PC-9 (cell line): ENCODE measurements at regions not wholly inside any gene's neighbourhood (a gene's known extent, or its start where the extent isn't known, plus 50 kb on each side); places are given as distances from the start of the nearest gene placed in this dataset.

Source experiments
- BruUV-seq: library from RNA; stranded (reverse); fragments of 400-500 nt; replicated peaks from 2 replicates; lab custom pipeline; 2021; lab: Mats Ljungman, UMichigan
- CTCF ChIA-PET: fragments of 300-600 bp; sonication (Branson Sonifier 250); formaldehyde crosslinking; loops from one replicate; lab custom pipeline; 2022; ENCODE audit warnings: antibody characterized with exemption; lab: Charles Lee
- POLR2A ChIA-PET: fragments of 300-600 bp; sonication (Branson Sonifier 250); formaldehyde crosslinking; loops from one replicate; lab custom pipeline; 2022; ENCODE audit warnings: antibody characterized with exemption; ENCODE audit not compliant: unreplicated experiment; lab: Charles Lee
- DNase-seq, 2 experiments: peaks; one replicate each; pipeline versions ENCODE4 v3.0.0 to v3.0.0-alpha.2; 2015 to 2022; ENCODE audit warnings: mixed read lengths in 1 of 2
- H2AFZ ChIP-seq: fragments of 200-600 bp; sonication (generic); 2 replicates; pipeline ENCODE4 v1.8.1; 2017; ENCODE audit warnings: antibody characterized with exemption
- H3F3A ChIP-seq: fragments of 200-600 bp; sonication (generic); 2 replicates; pipeline ENCODE4 v1.8.1; 2017; ENCODE audit warnings: antibody characterized with exemption, mild to moderate bottlenecking, low read depth; ENCODE audit not compliant: insufficient read depth
- H3K27ac ChIP-seq: fragments of 200-600 bp; sonication (generic); 2 replicates; pipeline ENCODE4 v1.6.1; 2016; ENCODE audit warnings: mixed run types
- H3K27me3 ChIP-seq: fragments of 200-600 bp; sonication (generic); 2 replicates; pipeline ENCODE4 v1.6.1; 2016; ENCODE audit warnings: low read depth, mixed run types; ENCODE audit not compliant: insufficient read depth
- H3K36me3 ChIP-seq: fragments of 200-600 bp; sonication (generic); 2 replicates; pipeline ENCODE4 v1.6.1; 2016; ENCODE audit warnings: low read depth, mixed run types
- H3K4me1 ChIP-seq: fragments of 200-600 bp; sonication (generic); replicated peaks from 2 replicates; pipeline ENCODE4 v1.6.1; 2016; ENCODE audit warnings: mixed run types; ENCODE audit not compliant: insufficient read depth
- H3K4me2 ChIP-seq: fragments of 200-600 bp; sonication (generic); 2 replicates; pipeline ENCODE4 v1.6.1; 2017; ENCODE audit warnings: mixed run types
- H3K4me3 ChIP-seq: fragments of 200-600 bp; sonication (generic); 2 replicates; pipeline ENCODE4 v1.6.1; 2016; ENCODE audit warnings: mixed run types
- H3K79me2 ChIP-seq: fragments of 200-600 bp; sonication (generic); 2 replicates; pipeline ENCODE4 v1.6.1; 2017; ENCODE audit warnings: low read depth, mixed run types
- H3K9me2 ChIP-seq: fragments of 200-600 bp; sonication (generic); 2 replicates; pipeline ENCODE4 v1.8.1; 2017; ENCODE audit warnings: mild to moderate bottlenecking; ENCODE audit not compliant: insufficient read depth
- H3K9me3 ChIP-seq: fragments of 200-600 bp; sonication (generic); 2 replicates; pipeline ENCODE4 v1.8.1; 2016; ENCODE audit warnings: low read depth; ENCODE audit not compliant: insufficient read depth
- H4K20me1 ChIP-seq: fragments of 200-600 bp; sonication (generic); 2 replicates; pipeline ENCODE4 v1.8.1; 2017; ENCODE audit not compliant: insufficient read depth
- CTCF ChIP-seq: fragments of 200-600 bp; sonication (generic); conservative IDR thresholded peaks from 2 replicates; pipeline ENCODE4 v1.6.1; 2017; ENCODE audit warnings: mixed run types, antibody characterized with exemption, mild to moderate bottlenecking, moderate library complexity
- EZH2 ChIP-seq: fragments of 200-600 bp; sonication (generic); IDR thresholded peaks from 2 replicates; pipeline ENCODE4 v1.8.0; 2017; ENCODE audit warnings: antibody characterized with exemption, low read depth
- intact Hi-C: fragments of 100-400 bp; cut with micrococcal nuclease; formaldehyde crosslinking; loops from one replicate; pipeline ENCODE4 v1.10.0; 2022; ENCODE audit not compliant: unreplicated experiment

- Histone ChIP-seq H3K27ac (no peak overlapping the region), H2AFZ (no peak overlapping the region), H3K9me2 (no peaks in the 10 kb centered on the region), H3K4me3 (no peak overlapping the region), H3K27me3 (no peaks in the 10 kb centered on the region), H3K4me2 (no peak overlapping the region), H3K79me2 (no peaks in the 10 kb centered on the region), H4K20me1 (no peaks in the 10 kb centered on the region), H3K36me3 (no peaks in the 10 kb centered on the region), H3F3A (no peaks in the 10 kb centered on the region), H3K9me3 (no peaks in the 10 kb centered on the region), H3K4me1 (no peaks in the 10 kb centered on the region)
- intact Hi-C loops: no loop called here
- CTCF ChIA-PET: no interaction called here
- no peak for TF ChIP-seq CTCF
- TF ChIP-seq EZH2: no peak
- POLR2A ChIA-PET: no interaction called here
- no TSS peak for BruUV-seq
- no peak for DNase-seq
These were observed 61.0 kb upstream of the HS3ST5 start for GRCh38 chr6:114403858-114404257.

GRCh38 chr6:114398481-114398880 is 55.7 kb upstream of the HS3ST5 start:
- BruUV-seq: no TSS peak
- Histone ChIP-seq H3K79me2 (no peaks in the 10 kb centered on the region), H3K27ac (no peak overlapping the region), H4K20me1 (no peaks in the 10 kb centered on the region), H3K9me3 (no peaks in the 10 kb centered on the region), H3K27me3 (no peaks in the 10 kb centered on the region), H3K4me2 (no peak overlapping the region), H2AFZ (no peak overlapping the region), H3K36me3 (no peaks in the 10 kb centered on the region), H3K4me3 (no peak overlapping the region), H3K9me2 (no peaks in the 10 kb centered on the region), H3F3A (no peaks in the 10 kb centered on the region), H3K4me1 (no peaks in the 10 kb centered on the region)
- intact Hi-C loops: no loop called here
- DNase-seq: no peak
- ChIA-PET POLR2A (no interaction called here), CTCF (no interaction called here)
- TF ChIP-seq EZH2: no peak
- TF ChIP-seq CTCF: no peak
